HPDE6-E6E7 (cell line): ENCODE measurements at regions not wholly inside any gene's neighbourhood (a gene's known extent, or its start where the extent isn't known, plus 50 kb on each side); places are given as distances from the start of the nearest gene placed in this dataset.
"Not testable (repeated sequence)": the region's sequence is repeated elsewhere in the genome, so short reads cannot be mapped to it uniquely, and the experiment has no call there.

ENCODE experiments used
- DNase-seq: peaks from one replicate; pipeline ENCODE4 v3.0.0; 2011; ENCODE audit warnings: missing footprints; ENCODE audit errors: extremely low spot score

DNA sequence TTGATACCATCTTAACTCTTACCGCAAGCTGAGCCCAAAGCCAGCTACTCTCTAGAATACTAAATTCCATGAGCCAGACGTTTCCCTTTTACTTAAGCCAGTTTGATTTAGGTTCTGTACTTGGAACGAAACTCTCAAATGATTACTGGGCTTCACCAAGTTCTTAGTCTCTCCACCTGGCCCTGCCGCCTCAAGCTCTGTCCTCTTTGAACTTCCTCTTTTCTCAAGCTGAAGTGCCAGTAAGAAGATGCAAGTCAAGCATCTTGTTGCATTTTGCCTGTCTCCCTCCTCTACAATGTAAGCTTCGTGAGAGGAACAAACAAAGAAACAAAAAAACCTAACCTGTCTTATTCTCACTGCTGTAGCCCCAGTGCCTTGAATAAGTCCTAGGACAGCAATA lies 358.2 kb upstream of the NPVF start:
- DNase-seq = no peak

DNA sequence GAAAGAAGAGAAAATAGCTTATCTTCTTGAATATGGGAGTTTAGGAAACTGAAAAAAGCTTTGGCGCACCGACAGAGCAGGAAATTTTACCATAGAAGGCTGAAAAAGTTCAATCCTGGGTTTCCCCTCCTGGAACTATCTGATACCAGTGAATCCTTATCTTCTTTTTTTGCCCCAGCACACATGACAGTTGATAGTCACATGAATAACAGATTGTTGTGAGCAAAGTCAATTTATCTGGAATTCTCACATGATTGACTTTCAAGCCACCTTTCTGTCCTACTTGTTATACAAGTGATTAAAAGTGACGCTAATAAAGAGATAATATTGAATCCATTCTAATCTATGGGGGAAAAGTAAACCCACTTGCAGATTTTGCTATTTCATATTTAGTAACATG lies 365.8 kb upstream of the NPVF start:
- DNase-seq = no peak

DNA sequence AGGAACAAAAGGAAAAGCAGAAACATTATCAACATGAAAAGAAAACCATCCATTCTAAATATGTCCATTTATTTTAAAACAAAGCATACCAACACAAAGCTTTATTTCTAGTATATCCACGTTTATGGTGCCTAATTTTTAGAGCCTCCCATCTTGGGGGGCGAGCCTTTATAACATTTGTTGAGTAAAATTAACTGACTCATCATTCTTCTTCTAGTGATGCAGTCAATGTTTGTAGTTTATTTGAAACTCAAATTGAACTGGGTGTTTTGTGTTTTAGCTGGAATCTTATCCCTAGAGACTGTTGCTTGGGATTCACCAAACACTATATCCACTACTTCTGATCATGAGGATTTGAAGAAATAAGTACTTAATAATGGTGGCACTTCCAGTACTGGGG lies 366.4 kb upstream of the NPVF start:
- no peak for DNase-seq

DNA sequence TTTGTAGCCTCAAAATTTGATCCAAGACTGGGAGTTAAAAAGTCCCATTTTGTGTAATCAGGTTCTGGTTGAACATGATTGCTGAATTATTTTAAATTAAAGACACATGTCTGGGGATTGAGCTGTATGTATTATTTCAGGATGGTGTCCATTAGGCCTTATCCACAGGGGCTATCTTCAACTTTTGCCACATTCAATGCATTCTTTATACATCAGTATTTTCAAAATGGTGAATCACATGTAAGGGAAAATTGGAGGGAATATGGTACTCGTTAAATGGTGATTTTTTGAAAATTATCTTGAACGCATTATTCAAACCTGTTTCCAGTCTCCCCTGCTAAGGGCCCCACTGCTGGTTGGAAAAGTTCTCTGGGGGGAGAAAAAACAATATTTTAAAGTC lies 367.7 kb upstream of the NPVF start:
- DNase-seq = no peak

DNA sequence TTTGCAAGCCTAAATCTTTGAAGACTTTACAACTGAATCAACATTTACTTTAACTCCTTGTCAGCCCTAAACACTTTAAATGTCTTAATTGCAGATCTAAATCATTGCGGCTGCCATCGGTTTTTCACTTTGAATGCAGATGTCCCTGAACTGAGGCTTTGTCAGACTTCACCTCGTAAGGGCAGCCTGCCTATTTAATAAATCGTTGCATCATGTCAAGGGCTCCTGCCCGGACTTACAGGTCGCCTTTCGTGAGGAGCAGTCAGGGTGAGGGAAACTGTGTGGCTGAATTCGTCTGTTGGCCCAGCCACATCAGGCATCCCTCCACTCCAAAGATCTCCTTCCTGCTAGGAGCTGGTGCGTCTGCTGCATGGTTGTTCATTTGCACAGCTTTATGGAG lies 368.2 kb upstream of the NPVF start:
- DNase-seq = no peak

DNA sequence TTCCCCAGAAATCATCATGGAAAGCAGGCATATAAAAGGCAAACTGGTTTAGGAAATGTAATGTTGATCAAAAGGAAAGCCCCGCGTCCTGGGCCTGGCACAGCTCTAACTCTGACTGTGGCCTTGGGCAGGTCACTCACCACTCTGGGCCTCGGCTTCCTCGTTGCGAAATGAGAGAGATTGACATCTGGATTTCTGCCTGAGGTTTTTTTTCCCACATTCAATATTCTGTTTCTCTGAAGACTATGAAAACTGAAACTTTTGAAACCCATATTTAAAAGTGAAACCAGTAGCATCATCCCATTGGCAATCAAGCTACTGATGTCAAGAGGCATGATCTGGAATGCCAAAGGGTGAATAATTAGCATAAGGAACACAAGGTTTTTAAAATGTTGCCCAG lies 369.7 kb upstream of the NPVF start:
- no peak for DNase-seq

DNA sequence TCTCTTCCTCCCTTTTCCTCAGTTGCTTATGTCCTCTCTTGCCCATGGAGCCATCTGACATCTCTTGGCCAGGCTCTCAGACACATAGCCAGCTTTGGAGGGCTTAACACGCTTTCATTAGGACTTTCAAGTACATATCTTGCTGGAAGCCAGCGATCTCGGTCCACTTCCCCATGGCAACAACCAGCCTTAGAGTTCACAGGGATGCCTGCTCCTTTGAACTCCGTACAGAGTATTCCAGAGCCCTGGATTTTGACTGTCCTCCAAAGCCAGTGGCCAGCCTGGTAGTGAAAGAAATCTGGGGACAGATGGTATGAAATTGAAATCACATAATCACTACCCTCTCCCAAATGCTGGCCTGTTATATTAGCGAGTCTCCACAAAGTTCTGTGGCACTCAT lies 370.5 kb upstream of the NPVF start:
- no peak for DNase-seq

DNA sequence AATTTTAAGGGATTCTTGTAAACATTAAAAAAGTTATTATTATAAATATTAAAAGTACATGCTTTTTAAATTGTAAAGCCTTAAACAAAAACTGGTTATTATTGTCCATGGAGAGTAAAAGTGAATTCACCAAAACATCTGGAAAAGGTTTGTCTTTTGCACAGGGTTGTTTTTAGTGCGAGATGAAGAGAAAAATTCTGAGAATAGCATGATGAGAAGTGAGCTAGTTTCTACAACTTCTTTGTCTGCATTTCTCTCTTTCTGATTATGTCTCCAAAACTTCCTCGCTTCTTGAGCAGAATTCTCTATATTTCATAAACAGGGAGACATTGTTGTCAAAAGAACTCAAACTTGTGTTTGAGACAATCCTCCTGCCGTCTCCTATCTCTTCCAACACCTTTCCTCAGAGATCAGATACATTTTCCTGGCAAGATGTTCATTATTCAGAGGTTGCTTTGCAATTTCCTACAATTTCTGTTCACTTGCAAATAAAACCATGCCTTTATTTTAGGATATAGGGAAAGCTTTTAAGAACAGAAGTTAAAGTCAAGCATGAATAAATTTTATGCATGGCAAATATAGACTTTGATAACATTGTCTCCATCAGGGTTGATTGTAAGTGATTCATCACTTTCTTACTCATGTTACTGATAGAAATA lies 372.1 kb upstream of the NPVF start:
- no peak for DNase-seq

DNA sequence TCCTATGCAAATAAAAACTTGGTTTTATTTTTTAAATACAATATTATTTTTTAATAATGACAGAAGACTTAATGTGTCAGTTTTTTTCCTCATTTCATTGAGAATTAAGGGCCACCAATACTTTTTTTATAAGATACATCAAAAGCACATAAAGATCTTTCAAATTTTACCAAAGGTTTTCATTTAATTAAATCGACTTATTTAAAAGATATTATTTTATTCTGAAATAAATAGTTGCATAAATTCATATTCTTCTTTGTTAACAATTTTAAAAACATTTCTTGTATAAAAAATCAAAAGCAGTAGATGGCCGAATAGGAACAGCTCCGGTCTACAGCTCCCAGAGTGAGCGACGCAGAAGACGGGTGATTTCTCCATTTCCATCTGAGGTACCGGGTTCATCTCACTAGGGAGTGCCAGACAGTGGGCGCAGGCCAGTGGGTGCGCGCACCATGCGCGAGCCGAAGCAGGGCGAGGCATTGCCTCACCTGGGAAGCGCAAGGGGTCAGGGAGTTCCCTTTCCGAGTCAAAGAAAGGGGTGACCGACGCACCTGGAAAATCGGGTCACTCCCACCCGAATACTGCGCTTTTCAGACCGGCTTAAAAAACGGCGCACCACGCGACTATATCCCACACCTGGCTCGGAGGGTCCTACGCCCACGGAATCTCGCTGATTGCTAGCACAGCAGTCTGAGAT lies 374.6 kb upstream of the NPVF start:
- DNase-seq = not testable (repeated sequence)

DNA sequence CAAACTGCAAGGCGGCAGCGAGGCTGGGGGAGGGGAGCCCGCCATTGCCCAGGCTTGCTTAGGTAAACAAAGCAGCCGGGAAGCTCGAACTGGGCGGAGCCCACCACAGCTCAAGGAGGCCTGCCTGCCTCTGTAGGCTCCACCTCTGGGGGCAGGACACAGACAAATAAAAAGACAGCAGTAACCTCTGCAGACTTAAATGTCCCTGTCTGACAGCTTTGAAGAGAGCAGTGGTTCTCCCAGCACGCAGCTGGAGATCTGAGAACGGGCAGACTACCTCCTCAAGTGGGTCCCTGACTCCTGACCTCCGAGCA lies 375.1 kb upstream of the NPVF start:
- not testable (repeated sequence) for DNase-seq

DNA sequence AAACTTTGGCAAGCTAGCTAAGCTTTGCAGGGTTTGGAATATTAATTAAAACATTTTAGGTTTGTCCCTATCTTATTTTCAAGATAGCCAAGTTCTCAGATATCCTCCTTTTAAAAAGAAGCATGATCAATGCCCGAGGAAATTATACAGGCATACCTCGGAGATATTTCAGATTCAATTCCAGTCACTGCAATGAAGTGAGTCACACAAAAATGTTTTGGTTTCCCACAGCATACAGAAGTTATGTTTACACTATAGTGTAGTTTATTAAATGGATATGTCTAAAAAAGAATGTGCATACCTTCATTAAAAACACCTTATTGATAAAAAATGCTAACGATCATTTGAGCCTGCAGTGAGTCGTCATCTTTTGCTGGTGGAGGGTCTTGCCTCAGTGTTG lies 382.9 kb upstream of the NPVF start:
- DNase-seq = no peak

DNA sequence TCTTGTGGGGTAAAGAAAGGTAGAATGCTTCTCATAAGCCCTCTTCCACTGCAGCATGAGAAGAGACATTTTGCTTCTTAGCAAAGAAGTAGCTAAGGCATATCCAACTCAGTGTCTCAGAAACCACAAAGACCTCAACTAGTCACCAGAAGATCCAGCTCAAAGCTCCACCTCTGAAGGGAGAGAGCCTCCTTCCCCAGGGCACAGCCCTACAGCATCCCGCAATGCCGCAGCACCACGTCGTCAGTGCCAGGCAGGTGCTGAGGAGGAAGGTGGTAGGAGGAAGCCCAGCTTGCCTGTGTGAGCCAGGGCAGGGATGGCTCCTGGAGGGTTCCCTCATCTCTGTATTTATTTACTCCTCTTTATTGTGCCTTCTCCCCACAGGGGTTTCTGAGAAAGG lies 385.6 kb upstream of the NPVF start:
- no peak for DNase-seq

DNA sequence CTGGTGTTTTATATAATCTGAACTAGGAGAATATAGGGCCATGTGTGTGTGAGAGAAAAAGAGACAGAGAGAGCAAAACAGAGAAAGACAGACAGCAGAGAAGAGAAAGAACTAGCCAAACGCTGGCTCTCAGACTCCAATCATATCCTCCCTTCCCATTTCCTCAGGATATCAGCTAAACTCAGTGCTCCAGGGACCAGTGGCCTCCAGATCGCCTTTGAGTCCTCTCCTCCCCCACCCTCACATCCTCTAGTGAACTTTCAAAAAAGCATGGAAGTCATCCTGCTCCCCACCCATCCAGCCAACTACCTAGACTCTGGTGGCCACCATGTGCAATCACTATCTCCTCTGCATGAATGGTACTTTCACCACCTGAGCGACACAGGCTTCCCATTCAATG lies 386.1 kb upstream of the NPVF start:
- no peak for DNase-seq

DNA sequence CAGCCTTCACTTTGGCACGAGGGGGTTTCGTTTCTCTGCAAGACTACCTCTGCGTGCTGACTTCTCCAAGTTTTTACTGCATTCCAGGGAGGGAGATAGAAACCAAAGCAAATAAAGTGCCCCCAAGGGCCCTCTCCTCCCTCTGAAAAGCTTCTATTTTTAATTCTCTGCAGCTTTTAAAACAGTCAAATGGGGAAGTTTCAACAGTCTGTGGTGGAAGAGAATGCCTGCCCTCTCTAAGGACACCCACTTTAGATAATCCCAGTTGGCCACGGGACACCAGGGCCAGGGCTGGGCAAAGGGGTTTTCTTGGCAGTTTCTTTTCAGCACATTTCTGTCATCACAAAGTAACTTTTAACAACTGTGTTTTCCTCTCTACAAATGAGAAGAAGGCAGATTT lies 386.7 kb upstream of the NPVF start:
- no peak for DNase-seq

DNA sequence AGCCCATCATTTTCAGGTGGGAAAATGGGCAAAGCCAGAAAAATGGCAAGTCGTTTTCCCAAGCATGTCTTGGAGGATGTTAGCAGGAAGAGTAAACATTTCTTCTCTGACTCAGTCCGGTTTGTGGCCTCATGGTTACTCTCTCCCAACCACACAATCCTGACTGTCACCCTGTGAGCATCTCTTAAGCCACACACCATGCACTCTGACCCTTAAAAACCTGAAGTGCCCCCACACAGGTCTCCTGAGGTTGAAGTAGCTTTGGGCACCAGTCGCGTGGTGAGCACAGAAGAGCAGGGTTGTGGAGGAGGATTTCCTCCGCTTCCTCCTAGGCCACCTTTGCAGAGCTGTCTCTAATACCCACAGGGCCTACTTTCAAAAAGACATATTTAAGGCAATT lies 387.3 kb upstream of the NPVF start:
- DNase-seq = no peak

DNA sequence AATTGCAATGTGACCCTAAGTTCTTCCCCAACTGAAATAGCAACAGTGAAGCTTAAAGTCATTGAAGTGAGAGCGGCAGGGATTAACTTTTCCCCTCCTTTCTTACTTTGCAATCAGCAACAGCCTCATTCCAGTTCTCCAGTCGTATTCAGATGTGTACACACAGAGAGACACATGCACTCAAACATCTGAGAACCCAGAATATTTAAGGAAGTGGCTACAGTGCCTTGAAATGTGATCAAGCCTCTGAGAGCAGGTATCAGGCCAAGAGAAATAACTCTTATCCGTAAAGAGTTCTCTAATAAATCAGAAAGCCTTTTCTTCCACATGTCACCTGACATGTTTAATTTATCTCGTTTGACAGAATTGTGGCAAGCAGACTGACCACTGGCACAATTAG lies 388.9 kb upstream of the NPVF start:
- DNase-seq = no peak

DNA sequence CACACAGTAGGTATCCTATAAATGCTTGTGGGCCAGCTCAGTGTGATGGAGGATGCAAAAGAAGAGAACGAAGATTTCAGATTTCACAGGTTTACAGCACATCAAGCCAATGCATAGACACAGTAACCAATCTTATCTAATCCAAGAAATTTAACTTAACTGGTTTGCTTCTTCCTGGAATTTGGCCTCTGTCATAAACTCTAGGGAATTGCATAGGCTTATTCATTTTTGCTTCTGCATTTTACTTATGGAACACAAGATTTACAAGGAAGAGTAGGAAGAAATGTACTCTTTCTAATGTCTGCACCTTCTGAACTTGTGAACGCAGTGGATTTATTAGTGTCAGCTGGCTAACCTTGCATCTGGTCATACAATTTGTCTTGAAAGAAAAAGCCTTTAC lies 389.4 kb upstream of the NPVF start:
- DNase-seq = no peak

DNA sequence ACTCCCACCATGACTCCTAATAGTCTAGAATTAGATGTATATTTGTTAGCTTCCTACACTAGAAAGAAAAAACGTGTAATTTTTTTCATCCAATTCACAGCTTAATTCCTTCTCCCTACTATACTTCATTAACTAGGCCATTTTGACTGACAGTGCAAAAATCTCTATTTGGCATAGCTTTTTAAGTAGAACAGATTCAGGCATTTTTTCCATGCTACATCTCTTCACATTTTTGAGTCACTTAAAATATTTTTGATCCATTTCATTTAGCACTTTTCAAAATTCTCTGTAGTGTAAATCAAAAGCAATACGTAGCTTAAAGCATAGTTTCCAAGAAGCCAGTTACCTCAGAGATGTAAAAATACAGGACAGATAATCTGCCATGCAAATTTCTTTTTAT lies 391.1 kb upstream of the NPVF start:
- no peak for DNase-seq

DNA sequence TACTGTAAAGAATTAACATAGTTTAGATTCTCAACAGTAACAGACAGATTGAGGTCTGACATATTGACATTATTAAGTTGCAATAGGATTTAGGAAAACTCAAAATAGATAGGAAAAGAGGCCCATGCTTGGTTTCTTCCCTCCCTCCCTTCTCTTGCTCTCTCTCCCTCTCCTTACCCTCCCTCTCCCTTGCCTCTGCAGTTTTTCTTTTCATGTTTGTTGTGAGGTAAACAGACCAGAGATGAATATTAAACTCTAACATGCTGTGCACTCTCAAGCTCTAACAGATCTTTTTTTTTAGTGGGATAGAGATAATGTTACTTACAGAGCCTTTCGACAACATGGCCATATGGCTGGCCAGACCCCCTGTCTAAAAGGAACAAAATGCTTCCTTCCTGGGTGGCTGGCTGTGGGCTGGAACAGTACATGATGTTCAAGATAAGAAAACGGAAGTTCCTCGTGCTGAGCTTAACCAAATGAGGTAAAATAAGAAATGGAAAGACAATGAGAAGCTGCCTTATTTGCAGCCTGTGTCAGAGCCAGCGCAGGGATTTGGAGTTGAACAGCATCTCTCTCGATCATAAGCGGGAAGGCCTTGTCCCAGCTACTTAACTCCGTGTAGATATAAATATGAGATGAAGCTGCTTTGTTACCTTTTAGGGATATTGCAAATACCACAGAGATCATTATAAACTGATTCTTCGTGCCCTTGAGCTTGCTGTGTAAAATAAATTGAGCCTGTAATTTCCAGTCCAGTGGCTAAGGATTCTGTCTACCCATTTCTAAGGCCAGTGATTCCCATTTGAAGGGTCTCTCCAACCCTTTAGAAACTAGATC lies 391.9 kb upstream of the NPVF start:
- no peak for DNase-seq

DNA sequence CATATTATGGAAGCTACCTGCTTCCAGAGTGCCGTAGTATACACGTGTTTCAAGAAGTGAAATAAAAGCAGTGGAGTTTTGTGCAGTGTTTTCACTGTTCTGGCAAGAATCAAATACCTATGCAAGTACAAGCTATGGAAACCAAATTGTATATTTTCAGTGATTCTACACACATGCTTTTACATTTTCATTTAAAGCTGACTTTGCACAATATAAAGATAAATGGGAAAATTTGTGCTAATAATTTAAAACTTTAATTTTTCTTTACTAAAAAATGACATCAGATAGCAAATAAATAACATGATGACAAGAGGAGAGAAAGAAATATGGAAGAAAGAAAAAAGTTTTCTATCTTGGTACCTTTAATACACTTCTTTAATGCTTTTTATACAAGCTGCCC lies 393.7 kb upstream of the NPVF start:
- no peak for DNase-seq

DNA sequence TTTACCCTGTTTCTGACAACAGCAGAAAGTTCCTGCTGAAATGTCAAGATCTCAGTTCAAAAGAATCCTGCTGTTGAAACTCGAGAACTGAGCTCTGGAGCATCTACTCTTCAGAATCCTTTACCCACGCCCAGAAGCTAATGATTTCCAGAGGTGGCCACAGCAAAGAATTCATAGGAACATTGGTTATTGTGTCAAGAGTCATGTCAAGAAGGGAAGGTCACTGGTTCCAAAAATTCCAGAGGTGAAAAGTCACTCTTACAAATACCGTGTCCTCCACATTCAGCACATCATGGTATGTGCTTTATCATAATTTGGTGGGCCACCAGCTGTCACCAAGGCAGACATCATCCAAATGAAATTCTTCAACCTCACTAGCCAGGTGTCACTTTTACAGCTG lies 394.4 kb upstream of the NPVF start:
- no peak for DNase-seq

DNA sequence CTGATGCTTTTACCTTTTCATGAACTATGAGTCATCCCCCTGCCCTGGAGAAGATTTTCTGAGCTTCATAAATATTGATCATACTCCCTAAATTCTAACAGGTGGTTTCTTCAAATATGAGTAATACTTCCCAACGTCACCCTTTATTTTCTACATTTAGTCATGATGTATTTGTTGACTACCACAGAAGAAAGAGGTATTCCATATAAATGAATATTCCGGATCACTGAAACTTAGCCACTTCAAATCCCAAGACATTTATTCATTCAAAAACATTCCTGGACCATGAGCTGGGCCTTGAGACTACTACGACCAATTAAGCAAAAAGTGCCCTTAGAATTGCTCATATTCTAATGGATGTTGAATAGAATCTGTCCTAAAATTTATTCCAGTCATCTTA lies 395.8 kb upstream of the NPVF start:
- DNase-seq = no peak

DNA sequence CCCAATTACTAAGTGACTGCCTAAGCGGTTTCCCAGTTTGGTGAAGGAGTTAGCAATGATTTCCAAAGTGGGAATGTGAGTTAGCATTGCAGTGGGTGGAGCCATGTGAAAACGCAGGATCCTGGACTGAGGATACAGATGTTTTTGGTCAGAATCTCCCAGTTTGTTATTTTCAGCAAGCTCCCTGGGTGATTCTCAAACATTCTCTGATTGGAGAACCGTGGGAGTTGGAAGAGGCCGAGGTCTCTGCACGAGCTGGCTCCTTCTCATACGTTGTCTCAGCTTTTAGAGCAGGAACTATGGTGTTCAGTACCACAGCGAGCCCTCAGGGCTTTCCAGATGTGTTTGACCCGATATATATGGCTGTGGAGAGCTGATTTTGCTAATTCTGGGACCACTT lies 396.5 kb upstream of the NPVF start:
- no peak for DNase-seq
